GM12873 (cell line): ENCODE measurements at regions not wholly inside any gene's neighbourhood (a gene's known extent, or its start where the extent isn't known, plus 50 kb on each side); places are given as distances from the start of the nearest gene placed in this dataset.

ENCODE experiments used
- CTCF ChIP-seq: IDR thresholded peaks from 2 replicates; pipeline ENCODE4 v1.5.1; 2012; ENCODE audit warnings: low read depth, mild to moderate bottlenecking, moderate library complexity, low read length, control low read depth; ENCODE audit not compliant: insufficient read depth; ENCODE audit errors: missing control alignments

- TF ChIP-seq CTCF: no peak
Observed at GRCh38 chr6:9862603-9863167, 552.2 kb downstream of the TFAP2A start.

GRCh38 chr6:9851541-9852380, 563.1 kb downstream of the TFAP2A start:
- TF ChIP-seq CTCF: no peak

- no peak for TF ChIP-seq CTCF
Observed at GRCh38 chr6:9851006-9851405, 563.9 kb downstream of the TFAP2A start.

- no peak for TF ChIP-seq CTCF
Observed at GRCh38 chr6:9848094-9848493, 566.8 kb downstream of the TFAP2A start.

GRCh38 chr6:9841886-9842725, 572.8 kb downstream of the TFAP2A start:
- TF ChIP-seq CTCF: no peak

GRCh38 chr6:9834233-9834632, 580.6 kb downstream of the TFAP2A start:
- no peak for TF ChIP-seq CTCF

- TF ChIP-seq CTCF: no peak
Observed at GRCh38 chr6:9831783-9832182, 583.1 kb downstream of the TFAP2A start.
